HK-2 (cell line): ENCODE measurements at regions not wholly inside any gene's neighbourhood (a gene's known extent, or its start where the extent isn't known, plus 50 kb on each side); places are given as distances from the start of the nearest gene placed in this dataset.
"Not testable (repeated sequence)": the region's sequence is repeated elsewhere in the genome, so short reads cannot be mapped to it uniquely, and the experiment has no call there.

ENCODE experiments used
- DNase-seq: peaks from one replicate; pipeline ENCODE4 v3.0.0-alpha.2; 2018; ENCODE audit not compliant: unreplicated experiment

DNA sequence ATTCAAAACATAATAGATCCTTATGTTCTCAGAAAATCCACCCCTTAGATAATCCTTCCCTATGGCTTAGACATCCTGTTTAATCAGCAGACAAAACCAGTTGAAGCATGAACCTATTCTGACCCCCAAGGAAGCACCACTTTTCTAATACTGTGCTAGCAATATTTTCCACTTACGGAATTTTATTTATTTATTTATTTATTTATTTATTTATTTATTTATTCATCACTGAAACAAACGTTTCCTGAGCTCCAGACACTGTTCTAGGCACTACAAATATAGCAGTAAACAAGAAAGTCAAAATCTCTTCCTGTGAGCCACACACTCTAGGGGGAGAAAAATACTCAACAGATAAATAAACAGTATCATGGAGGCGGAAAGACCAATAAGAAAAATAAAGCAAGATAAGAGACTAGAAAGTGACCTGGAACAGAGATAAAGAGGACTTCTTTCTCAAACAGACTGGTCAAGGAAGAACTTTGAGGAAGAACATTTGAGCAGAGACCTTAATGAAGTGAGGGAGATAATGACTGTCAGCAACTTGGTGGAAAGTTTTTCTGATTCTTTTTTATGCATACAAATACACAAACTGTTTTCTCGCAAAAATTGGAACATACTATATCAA, 145.5 kb upstream of the POGK start:
- DNase-seq, result no peak

DNA sequence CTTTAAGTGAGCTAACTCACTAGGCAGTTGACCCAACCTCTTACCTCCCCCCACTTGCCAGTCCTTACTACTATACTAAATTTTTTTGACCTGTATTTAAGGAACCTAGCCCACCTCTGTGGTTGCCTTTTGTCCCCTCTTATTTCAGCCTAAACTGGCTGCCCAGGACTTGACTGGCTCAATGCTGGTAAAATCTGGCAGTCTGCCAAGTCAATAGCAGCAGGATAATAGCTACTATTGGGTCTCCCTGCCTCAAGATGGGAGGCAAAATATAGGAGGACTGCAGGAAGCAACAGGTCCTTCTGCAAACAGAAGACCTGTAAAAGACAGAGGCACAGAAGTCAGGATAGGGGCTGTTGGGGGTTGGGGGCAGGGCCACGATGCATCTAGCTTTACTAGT, 144.2 kb upstream of the POGK start:
- DNase-seq, result no peak

DNA sequence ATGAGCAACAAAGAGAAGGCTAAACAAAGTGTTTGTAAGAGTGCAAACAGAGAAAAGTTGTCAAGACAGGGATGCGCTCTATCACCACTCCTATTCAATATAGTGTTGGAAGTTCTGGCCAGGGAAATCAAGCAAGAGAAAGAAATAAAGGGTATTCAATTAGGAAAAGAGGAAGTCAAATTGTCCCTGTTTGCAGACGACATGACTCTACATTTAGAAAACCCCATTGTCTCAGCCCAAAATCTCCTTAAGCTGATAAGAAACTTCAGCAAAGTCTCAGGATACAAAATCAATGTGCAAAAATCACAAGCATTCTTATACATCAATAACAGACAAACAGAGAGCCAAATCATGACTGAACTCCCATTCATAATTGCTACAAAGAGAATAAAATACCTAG, 143.4 kb upstream of the POGK start:
- not testable (repeated sequence) for DNase-seq

DNA sequence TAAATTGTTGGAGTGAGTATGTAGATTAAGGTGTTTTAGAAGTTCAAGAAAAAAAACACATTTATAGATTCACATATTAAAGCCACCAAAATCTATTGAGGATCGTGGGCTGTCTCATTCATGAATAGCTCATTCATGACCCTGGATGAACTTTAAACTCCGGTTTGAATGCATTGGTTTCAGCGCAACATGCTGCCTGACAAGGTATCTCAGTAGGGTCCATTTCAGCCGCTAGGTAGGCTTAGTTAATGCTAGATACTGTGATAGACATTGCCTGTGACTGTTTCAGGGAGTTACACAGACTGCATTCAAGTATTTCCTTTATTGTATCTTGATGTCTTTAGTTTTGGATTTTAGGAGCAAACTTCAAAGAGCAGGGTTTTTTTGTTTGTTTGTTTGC, 140.5 kb upstream of the POGK start:
- no peak for DNase-seq

DNA sequence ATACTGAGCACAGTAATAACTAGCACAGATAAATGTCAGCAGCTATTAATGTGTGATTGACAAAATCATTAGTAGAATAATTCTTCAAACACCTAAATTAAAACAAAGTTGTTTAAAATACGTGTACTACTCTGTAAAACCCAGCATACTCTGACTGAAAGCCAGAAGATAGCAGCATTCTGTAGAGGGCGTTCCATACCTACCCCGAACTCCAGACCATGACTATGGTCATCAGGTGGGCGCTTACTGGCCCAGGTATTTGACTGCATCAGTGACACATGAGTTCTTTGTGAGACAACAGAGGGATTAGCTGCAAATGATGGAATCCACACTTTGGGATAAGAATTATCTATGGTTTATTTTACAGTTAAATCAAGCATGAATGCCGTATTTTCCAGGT, 139.7 kb upstream of the POGK start:
- DNase-seq, result no peak

DNA sequence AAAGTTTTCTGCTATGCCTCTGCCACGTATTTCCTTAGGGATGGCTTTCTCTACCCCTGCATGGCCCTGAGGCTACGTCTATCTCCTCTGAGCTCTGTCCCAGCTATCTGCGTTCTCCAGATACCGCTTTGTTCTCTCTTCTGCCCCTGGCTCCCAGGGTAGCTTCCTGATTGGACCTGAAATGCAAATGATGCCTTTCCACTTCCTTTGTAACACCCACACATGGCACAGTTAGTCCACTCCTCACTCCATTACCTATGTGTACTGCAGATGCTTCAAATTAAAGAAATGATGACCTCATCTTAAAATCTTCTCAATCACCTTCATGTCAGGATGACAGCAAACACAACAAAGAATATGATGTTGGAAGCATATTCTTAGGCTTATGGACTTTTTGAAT, 138.6 kb upstream of the POGK start:
- no peak for DNase-seq

DNA sequence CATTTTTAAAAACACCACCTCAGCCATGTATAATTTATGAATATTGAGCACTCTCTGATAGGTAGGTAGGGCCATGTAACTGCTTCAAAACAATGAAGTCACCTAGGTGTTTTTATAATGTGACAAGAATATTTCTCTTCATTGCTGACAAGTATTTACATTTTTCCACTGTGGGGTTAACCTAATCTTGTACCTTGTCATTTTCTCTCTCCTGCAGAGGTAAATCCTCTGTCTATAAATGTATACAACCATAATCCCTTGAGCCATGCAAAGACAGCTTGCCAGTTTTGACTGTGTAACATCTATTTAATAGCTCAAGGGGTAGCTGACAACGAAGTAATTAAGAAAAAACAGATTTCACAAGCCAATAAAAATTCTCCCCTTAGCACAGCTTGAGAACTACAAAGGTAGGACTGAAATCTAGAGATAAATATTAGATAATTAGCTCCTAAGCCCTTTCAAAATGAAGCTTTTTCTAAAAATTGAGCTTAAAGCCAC, 137.6 kb upstream of the POGK start:
- no peak for DNase-seq

DNA sequence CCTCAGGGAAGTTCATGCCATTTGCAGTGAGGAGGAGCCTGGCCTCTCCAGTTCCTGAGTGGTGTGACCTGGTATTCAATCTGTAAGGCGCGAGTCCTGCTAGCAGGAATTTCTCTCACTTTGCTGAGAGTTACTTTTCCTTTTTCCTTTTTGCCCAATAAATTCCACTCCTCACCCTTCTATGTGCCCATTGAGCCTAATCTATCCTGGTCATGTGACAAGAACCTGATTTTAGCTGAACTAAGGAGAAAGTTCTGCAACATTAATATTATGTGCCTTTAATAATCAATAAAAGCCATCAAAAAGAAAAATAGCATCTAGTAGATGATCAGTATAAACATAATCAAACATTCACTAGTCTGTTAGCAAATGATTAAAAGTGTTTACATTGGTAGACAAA, 136.1 kb upstream of the POGK start:
- DNase-seq, result no peak

DNA sequence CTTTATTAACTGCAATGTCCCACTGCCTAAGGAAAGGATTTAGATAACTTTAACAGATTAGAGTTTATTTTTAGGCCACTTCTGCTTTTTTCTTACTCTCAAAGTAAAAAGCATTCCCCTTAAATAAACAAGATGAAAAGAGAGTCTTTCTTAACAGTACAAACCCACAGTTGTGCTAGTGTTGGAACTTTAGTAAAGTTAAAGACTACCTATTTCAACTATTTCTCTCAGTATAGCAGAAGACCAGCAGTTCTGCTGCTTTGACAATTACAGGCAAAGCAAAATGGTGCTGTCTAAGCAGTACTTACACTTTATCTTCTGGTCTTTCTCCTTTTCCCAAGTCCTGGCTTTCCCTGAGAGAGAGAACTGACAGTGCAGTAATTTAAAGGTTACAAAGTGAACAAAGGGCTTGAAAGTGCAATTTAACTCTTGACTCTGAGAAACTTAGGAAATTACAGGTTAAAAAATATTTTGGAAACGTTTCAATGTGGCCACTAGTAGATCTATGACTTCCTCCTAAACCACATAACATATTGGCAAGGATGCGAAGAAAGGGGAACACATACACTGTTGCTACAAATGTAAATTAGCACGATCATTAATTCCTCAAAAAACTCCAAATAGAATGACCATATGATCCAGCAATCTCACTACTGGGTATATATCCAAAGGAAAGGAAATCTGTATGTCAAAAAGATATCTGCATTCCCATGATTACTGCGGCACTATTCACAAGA, 135.4 kb upstream of the POGK start:
- DNase-seq, result no peak

DNA sequence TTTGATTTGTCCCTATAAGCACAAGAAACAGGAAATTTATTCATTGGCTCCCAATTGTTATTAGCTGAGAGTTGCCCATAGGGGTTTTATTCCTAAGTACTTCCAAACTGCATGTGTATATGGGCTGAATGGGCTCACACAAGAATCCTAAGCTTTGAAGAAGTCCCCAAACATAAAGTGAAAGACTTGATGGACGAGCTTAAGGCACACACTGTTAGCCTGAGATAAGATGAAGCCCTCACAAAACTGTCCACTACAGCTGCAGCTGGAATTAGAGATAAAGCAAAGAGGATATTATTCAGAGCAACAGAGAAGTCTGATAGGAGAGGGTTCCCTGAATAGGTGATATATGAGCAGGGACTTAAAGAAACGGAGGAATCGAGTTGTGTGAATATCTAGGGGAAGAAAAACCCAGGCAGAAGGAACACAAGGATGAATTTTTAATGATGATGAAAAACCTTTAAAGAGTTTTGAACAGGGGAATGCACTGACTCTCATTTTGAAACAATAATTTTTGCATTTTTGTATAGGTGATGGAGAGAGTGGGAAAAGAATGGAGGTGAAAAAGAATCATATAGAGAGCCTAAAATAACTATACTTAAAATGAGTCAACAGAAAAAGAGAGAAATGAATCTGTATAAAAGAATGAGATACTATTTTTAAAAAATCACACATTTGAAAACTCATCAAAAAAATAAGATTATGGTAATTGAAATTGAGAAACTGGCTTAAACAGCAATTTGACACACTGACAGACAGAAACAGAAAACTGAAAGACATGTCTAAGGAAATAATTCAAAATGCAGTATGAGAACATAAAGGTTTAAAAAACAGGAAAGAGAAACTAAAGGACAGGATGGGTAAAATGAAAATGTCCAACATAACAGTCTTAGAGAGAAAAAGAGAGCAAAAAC, 133.6 kb upstream of the POGK start:
- DNase-seq, result no peak

DNA sequence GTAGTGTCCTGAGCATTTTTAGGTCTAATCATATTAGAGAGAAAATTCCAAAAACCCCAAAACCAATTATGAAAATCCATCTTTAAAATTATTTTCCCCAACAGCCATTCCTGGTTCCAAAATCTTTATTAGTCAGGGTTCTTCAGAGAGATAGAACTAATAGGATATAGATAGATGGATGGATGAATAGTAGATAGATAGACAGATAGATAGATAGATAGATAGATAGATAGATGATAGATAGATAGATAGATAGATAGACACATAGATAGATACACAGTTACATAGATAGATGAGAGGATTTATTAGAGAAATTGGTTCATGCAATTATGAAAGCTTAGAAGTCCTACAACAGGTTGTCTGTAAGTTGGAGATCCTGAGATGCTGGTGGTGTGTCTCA, 122.7 kb upstream of the POGK start:
- no peak for DNase-seq

DNA sequence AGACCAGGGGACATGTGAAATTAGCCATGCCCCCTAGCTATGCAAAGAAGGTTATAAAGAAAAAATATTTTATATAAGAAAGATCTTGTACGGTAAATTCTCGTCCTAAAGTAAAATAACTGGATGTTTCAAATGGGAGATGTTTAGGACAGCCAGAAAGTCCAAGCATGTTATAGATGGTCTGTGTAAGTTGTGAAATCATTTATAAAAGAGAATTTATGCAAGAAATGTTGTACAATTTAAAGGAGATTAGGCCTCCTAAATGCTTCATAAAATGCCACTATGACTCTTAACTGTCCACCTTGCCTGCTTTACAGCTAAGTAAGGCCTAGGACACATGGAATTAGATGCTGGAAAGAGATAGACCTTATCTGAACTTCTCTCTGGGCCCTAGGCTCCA, 118.1 kb upstream of the POGK start:
- no peak for DNase-seq

DNA sequence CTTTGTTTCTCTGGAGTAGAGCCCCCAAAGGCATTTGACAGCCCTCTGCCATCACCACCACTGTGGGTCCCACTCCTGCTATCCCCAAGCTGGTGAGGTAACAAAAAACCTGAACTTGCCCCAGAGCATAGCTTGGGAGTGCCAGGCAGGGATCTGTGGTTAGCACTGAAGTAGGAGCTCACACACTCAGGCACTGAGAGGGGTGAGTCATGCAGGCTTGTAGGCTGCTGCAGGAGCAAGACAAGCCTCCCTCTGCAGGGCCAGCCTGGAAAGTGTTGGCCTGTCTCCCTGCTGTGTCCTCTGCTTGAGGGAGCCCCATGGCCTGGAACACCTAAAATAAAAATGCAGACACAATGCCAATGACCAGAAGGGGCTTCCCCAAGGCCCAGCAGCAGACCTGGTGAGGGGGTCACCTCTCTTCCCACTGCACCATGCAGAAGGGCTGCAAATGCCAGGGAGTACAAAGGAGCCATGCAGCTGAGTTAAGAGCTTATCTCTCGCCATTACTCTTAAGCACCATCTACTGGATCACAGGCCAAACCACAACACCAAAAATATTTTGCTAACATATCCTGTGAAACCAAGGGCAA, 108.9 kb upstream of the POGK start:
- DNase-seq, result peak; percentile 33

DNA sequence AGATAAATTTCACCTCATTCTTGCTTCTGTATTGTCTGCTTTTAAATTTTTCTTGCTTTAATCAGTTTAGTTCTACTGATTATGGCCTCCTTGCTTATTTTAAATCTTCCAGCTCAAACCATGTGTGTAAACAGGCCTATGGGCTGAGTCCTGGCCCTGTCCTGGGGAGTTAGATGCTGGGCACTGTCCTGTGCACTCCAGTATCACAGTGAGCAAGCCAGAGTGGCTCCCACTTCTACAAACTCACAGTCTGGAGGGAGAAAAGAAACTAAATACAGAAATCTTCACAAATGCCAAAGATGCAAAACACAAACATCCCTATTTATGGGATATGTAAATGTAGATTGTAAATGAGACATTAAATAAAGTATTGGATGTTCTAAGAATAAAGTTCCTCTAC, 101.1 kb upstream of the POGK start:
- no peak for DNase-seq

DNA sequence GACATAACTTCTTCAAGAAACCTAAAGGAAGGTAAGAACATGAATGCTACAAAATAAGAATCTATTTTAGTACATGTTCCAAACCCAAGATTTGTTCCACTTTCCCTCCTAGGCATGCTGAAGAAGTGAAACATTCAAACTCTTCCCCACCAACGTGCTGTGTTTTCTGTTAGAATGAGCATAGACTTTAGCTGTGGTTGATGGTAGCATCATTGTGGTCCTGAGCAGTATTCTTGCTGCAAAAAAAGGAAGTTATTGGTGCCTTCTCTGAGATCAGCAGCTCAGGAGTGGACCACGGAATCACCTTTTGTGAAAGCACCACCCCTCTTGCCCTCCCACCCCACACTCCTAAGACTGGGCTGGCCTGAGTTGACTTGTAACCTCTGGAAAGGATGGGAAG, 100.4 kb upstream of the POGK start:
- DNase-seq, result no peak

DNA sequence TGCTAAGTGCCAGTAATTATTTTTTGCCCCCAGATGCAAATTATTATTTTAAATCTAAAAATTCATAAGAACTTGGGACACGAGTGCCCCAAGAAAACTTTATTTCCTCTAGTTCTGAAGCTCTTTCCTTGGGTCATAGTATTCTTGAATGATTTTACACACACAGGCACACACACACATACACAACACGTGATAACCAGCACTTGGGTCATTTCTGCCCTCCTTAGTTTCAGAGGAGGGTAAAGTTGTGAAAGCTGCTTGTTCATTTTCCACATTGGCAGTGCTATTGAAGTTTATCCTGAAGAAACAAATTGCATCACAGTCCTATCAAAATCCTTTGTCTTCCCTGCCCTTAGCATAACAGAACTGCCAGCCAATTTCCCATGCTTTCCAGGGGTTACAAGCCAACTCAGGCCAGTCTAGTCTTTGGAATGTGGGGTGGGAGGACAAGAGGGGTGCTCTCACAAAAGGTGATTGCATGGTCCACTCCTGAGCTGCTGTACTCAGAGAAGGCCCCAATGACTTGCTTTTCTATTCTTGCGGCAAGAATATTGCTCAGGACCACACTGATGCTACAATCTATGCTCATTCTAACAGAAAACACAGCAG, 98.5 kb upstream of the POGK start:
- DNase-seq, result no peak

DNA sequence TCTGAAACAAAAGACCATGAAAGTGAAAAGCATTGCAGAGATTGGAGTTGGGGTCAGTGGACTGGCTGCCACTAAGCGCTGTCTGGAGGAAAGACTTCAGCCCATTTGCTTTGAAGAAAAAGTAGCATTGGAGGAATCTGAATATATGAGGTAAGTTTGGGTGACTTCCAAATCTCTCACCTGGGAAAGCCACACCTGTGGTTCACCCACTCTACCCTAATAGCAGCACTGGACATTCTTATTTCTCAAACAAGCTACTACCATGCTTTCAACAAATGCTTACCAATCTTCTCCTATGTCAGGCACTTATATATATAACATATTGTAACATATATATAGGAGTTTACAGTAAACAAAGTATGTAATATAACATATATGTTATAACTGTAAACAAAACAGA, 76.0 kb upstream of the POGK start:
- DNase-seq, result no peak

DNA sequence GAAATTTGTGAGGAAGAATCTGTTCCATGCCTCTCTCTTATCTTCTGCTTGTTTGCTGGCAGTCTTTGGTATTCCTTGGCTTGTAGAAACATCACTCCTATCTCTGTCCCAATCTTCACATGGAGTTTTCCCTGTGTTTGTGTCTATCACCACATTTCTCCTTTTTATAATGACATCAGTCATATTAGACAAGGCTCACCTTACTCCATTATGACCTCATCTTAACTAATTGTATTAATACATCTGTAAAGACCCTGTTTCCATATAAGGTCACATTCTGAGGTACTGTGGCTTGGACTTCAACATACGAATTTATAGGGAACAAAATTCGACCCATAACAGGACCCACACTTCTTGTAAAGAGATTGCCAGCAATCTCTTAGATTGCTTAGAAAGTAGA, 72.3 kb upstream of the POGK start:
- no peak for DNase-seq

DNA sequence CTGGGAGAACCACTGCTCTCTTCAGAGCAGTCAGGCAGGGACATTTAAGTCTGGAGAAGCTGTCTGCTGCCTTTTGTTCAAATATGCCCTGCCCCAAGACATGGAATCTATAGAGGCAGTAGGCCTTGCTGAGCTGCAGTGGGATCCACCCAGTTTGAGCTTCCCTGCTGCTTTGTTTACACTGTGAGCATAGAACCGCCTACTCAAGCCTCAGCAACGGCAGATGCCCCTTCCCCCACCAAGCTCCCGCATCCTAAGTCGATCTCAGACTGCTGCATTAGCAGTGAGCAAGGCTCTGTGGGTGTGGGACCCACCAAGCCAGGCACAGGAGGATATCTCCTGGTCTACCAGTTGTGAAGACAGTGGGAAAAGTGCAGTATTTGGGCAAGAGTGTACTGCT, 54.6 kb upstream of the POGK start:
- DNase-seq, result not testable (repeated sequence)

DNA sequence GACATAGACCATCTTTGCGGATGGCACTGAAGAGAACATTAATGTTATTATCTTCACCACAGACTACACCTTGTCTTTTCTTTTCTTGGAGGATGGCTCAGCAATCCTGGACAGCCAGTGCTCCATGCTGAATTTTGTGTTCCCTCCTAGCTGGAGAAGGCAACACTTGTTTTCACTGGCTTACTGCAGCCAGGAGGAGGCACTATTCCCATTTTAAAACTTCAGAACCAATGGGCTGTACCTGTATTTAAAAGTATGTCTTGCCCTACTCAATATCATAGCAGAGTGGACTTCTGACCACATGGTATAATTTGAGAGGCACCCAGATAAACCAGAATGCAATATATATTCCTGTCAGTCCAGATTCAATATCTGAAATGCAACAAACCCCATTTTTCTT, 53.3 kb upstream of the POGK start:
- no peak for DNase-seq

DNA sequence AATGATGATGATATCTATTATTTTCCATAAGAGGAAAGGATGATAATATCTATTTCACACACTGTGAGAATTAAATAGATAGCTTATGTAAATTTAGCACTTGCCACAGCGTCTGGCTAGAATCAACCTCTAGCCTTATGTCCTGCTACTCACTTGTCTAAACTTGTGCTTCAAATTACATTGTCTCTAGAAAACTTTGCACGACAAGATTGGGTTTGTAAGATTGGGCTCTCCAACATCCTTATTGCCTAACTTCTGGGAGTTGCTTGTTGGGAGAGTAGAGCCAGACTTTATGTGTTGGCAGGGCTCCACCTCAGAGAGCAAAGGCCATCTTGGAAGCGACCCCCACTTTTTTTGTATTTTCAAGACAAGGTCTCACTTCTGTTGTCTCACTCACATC, 50.0 kb upstream of the POGK start:
- DNase-seq, result no peak
